ENCODE measurements at regions not wholly inside any gene's neighbourhood (a gene's known extent, or its start where the extent isn't known, plus 50 kb on each side); places are given as distances from the start of the nearest gene placed in this dataset.

DNA sequence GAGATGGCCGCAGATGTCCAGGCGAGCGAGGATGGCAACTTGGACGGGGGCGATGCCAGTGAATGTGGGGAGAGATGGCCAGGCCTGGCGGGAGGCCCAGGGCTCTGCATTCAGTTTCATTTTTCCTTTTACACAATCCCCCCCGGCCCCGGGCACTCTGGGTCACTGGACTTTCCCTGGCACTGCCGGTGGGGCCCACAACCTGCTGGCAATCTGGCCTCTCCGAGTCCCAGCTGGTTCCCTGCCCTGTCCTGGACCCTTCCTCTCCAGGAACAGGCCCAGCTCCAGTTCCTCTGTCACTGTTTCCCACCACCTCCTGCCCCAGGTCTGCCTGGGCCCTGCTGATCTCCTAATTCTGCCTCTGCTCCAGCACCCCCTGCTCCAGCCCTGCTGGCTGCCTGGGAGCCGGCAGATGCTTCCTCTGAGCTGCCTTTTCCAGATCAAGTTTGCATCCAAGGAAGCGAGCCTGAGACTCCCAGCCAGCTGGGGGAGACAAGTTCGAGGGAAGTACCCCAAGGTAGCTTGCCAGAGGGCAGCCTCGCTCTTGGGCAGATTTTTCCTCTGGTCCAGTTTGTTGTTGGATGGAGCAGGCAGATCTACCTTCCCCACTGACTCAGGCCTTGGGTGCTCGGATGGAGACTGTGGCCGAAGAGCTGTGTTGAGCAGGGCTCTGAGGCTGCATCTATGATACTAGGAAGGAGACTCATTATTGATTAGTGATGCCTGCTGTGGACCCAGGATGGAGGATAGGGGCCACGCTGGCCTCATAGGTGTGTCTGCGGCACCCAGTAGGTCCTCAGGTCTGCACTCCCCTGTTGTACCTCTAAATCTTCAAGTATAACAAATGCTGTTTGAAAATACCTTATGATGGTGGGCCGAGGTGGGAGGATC is 83.2 kb downstream of the CEBPB start:
- DNase-seq (ENCODE audit: low read depth): no peak

- DNase-seq (ENCODE audit: low read depth): no peak
Measured at GRCh38 chr20:50274570-50275430, 84.2 kb downstream of the CEBPB start.

DNA sequence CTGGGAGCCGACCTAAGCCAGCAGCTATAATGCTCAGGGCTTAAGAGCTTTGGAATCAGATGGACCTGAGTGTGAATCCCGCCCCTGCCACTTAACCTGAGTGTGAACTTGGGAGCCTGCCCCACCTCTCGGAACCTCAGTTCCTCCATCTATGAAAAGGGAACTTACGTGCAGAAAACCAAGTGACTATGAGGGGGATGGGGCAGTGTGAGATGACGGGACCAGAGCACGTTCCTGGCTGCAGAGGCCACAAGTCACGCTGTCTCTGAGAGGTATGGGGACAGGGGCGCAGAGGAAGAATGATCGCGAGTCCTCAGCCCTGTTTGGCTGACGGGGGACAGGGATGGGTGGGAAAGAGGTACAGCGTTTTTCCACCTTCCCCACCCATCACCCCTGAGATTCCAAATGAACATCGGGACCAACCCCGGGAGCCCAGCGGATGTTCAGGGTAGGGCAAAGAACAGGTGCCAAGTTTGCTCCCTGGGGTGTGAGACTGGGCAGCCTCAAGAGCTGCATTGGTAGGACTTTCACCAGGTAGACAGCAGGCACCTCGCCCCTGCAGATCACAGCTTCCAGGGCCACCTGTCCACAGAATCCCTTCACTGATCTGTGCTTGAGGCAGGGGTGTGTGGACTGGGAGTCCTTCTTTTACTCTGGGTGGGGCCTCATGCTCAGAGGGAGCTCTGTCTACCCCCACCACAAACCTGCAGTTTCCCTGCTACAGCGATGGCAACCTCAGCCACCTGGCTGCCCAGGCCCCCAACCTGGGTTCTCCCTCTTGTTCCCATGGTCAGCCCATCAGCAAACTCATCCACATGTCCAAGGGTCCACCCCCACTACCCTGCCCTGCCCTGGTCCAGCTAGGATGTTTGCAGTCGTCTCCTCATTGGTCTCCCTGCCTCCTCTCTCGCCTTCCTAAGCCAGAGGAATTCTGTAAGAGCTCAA is 85.8 kb downstream of the CEBPB start:
- no peak for DNase-seq (ENCODE audit: low read depth)

DNA sequence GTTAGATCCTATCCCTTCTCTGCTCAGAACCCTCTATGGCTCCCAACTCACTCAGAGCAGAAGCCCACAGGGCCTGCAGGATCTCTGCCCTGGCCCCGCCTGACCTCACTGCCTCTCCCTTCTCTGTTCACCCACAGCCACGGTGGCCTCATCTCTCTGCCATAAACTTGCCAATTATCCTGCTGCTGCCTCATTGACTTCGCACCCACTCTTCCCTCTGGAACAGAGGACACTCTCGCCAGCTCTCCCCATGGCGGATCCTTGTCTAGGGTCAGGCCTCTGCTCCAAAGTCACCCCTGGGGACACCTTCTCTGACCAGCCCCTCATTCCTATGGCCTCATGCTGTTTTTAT is 86.4 kb downstream of the CEBPB start:
- no peak for DNase-seq (ENCODE audit: low read depth)

DNA sequence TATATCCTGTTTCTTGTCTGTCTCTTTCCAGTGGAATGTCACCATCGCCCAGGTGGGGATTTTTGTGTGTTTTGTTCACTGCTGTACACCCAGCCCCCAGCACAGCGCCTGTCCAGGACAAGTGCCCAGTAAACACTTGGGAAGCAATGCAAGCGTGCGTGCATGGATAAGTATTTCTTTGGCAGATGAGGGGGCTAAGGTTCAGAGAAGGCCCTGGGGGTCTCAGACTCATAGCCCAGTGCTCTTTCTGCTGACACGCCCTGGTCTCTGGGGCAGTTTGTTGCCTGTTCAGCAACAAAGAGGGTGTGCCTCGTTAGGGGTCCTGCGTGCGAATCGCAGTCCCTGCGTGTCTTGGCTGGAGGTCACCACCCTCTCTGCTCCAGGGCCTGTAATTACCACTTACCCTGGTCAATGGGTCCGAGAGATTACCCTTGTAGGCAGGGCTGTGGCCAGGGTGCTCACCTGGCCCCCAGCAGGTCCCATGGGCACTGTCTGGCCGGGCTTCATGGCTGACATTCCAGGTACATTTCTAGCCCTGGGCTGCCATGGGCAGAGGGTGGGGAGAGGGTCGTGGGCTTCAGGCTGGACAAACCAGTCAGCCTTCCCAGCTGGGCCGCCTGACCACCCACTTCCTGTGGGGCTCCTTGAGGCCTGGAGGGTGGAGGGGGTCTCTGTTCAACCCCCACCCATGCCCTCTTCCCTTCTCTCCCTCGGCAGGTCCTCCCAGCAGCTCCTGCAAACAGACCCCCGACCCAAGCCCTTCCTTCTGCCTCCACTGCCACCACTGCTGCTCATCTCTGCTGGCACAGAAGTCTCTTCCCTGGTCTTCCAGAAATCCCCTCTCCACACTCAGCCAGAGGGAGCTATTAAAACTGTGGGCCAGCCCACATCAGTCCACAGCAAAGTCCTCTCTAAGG is 87.1 kb downstream of the CEBPB start:
- DNase-seq (ENCODE audit: low read depth): no peak

DNA sequence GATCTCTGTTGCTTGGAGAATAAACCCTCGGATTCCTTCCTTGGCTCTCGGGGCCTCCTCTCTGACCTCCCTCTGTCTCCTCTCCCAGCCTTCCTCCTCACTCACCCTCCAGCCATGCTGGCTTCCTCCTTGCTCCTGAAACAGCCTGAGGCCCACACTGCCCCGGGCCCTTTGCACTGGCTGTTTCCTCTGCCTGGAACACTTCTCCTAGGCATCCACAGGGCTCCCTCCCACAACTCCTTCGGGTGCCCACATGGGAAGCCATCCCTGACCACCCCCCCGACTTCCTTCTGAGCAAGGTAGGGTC is 87.7 kb downstream of the CEBPB start:
- no peak for DNase-seq (ENCODE audit: low read depth)

- peak; percentile 43 for DNase-seq (ENCODE audit: low read depth)
Measured at GRCh38 chr20:50278684-50279531, 88.3 kb downstream of the CEBPB start.

DNA sequence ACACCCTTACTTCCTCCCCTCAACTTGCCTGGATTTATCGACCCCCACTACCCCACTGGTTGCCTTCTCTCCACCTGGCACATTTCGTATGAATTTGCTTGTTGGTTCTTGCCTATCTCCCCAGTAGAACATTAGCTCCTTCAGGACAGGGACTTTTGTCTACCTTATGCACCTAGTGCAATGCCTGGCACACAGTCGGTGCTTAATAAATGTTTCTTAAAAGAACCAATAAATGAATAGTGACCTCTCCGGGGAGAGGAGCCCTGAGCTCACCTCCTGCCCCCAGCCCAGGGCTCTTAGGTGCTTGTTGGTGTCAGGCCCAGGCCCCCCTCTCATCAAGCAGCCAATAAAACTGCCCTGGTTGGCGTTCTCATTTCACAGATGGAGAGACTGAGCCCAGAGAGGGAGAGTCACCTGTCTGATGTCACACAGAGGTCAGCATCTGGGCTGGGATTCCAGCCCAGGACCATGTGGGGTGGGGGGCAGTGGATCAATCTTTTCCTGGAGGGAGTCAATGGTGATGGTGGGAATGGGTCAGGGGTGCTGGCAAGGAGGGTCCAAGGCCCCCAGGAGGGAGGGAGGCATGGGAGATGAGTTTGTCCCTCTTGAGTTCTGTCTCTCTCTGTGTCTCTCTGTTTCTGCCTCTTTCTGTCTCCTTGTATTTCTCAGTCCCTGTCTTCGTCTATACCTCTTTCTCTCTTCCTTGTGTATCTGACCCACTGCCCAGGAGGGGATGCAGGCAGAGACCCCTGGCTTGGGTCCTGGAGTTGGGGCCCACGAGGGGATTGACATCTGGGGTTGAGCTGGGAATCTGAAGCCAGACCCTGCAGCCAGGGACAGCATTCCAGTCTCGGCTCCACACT is 89.6 kb downstream of the CEBPB start:
- no peak for DNase-seq (ENCODE audit: low read depth)

DNA sequence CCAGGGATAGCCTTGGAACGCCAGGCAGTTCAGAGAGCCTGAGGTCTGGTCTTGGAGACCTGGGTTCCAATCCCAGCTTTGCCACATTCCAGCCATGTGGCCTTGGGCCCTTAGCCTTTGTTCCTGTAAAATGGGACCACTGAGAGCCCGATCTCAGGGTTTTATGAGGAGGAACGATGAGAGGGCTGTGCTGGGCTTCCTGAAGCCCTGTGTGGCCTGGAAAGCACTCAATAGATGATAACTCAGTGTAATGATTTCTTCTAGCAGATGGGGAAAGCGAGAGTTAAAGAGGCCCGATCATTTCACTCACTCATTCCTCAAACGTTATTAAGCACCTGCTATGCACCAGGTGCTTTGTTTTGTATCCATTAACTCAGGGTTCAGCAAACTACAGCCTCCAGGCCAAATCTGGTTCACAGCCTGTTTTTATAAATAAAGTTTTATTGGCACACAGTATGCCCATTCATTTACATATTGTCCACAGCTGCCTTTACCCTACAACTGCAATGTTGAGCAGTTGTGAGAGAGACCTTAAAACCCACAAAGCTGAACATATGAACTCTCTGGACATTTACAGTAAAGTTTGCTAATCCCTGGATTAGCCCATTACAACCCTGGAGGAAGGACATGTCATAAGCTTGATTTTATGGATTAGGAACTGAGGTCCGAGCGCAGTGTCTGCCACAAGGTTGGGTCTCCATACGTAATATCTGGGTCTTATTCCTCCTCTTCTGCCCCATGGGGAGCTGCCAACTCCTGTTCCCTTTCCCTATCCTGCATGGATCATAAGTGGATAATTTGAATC is 90.4 kb downstream of the CEBPB start:
- DNase-seq (ENCODE audit: low read depth): peak; percentile 29

GRCh38 chr20:50281831-50282591 is 91.4 kb downstream of the CEBPB start:
- DNase-seq (ENCODE audit: low read depth): no peak

- no peak for DNase-seq (ENCODE audit: low read depth)
Measured at GRCh38 chr20:50282592-50283241, 92.1 kb downstream of the CEBPB start.

DNA sequence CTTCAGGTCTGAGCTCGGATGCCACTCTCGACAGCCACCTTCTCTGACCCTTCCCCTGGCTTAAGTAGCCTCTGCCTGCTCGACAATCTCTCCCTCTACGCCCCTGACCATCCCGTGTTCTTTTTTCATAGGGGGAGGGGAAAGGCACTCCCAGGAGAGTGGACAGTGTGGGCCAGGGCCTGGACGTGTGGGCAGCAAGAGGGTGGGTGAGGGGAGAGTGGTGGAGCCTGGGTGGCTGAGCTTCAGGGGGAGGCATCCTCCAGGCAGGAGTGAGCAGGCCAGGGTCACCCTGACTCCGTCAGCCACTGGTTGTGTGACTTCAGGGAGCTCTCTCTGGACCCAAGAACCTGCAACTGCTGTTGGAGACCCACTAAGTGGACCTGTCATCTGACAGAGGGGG is 92.7 kb downstream of the CEBPB start:
- no peak for DNase-seq (ENCODE audit: low read depth)

DNA sequence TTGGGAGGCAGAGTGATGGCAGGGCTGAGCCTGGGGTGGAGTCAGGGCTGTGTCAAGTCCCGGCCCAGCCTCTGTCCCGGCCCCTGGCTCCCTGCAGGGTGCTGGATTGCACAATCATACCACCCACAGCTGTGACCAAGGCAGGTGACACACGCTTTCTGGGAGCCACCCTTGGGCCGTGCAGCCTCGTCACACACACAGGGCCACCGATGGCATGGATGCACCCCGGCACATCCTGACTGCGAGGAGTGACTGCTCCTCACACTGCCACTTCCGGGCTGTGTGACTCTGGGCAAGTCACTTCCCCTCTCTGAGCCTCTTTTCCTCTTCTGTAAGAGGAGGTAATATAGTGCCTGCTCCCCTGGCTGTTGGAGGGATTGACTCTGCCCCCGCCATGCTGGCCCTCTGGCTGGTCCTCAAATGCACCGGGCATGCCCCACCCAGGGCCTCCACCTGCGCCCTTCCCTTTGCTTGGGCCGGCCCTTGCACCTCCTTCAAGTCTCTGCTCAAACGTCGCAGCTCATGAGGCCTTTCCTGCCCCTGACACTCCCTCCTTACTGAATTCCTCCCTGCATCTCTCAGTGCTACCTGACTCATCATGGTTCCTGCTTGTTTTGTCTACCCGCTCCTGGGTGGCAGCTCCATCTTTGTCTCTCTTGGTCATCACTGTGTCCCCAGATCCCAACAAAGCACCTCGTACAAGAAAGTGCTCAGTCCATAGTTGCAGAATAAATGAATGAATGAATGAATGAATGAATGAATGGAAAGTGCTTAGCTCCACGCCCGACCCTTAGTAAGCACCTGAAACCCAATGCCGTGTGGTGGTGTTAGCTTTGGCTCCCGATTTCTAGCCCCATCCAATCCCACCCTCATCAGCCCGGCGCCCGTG is 93.5 kb downstream of the CEBPB start:
- DNase-seq (ENCODE audit: low read depth): peak; percentile 60

GRCh38 chr20:50284811-50285375 is 94.3 kb downstream of the CEBPB start:
- DNase-seq (ENCODE audit: low read depth): no peak

- peak; percentile 90 for DNase-seq (ENCODE audit: low read depth)
Measured at GRCh38 chr20:50285376-50286173, 94.9 kb downstream of the CEBPB start.
